ENCODE measurements at regions not wholly inside any gene's neighbourhood (a gene's known extent, or its start where the extent isn't known, plus 50 kb on each side); places are given as distances from the start of the nearest gene placed in this dataset.

- DNase-seq (ENCODE audit: insufficient read length, low spot score) (no peak), FAIRE-seq (no peak)
- TF ChIP-seq POU2F2 (IDR thresholded peaks at IDR 0.05; ENCODE audit: low read depth, low read length) (no peak), POLR2AphosphoS5 (IDR thresholded peaks at IDR 0.05; ENCODE audit: low read depth, low read length) (no peak), TAF1 (IDR thresholded peaks at IDR 0.05; ENCODE audit: low read depth, low read length) (no peak), PAX5 (IDR thresholded peaks at IDR 0.05; ENCODE audit: insufficient read depth, low read length, severe bottlenecking) (no peak), SPI1 (IDR thresholded peaks at IDR 0.05; ENCODE audit: low read depth, low read length) (no peak), POLR2A (IDR thresholded peaks at IDR 0.05; ENCODE audit: low read depth, low read length) (no peak)
Measured at GRCh38 chr1:58152697-58153096, 393.8 kb downstream of the OMA1 start.

- no peak for FAIRE-seq
- no peak for DNase-seq (ENCODE audit: insufficient read length, low spot score)
- TF ChIP-seq TAF1 (IDR thresholded peaks at IDR 0.05; ENCODE audit: low read depth, low read length) (no peak), SPI1 (IDR thresholded peaks at IDR 0.05; ENCODE audit: low read depth, low read length) (no peak), POLR2A (IDR thresholded peaks at IDR 0.05; ENCODE audit: low read depth, low read length) (no peak), PAX5 (IDR thresholded peaks at IDR 0.05; ENCODE audit: insufficient read depth, low read length, severe bottlenecking) (no peak), POU2F2 (IDR thresholded peaks at IDR 0.05; ENCODE audit: low read depth, low read length) (no peak), POLR2AphosphoS5 (IDR thresholded peaks at IDR 0.05; ENCODE audit: low read depth, low read length) (no peak)
Measured at GRCh38 chr1:58149271-58149812, 397.2 kb downstream of the OMA1 start.

- DNase-seq (ENCODE audit: insufficient read length, low spot score) = no peak
- TF ChIP-seq POLR2A (IDR thresholded peaks at IDR 0.05; ENCODE audit: low read depth, low read length) (no peak), POU2F2 (IDR thresholded peaks at IDR 0.05; ENCODE audit: low read depth, low read length) (no peak), SPI1 (IDR thresholded peaks at IDR 0.05; ENCODE audit: low read depth, low read length) (no peak), PAX5 (IDR thresholded peaks at IDR 0.05; ENCODE audit: insufficient read depth, low read length, severe bottlenecking) (no peak), TAF1 (IDR thresholded peaks at IDR 0.05; ENCODE audit: low read depth, low read length) (no peak), POLR2AphosphoS5 (IDR thresholded peaks at IDR 0.05; ENCODE audit: low read depth, low read length) (no peak)
- FAIRE-seq = no peak
Measured at GRCh38 chr1:58144698-58145270, 401.7 kb downstream of the OMA1 start.

GRCh38 chr1:58143972-58144697, 402.4 kb downstream of the OMA1 start:
- DNase-seq (ENCODE audit: insufficient read length, low spot score) = no peak
- TF ChIP-seq POU2F2 (IDR thresholded peaks at IDR 0.05; ENCODE audit: low read depth, low read length) = no peak
- TF ChIP-seq POLR2A (IDR thresholded peaks at IDR 0.05; ENCODE audit: low read depth, low read length) = no peak
- TF ChIP-seq SPI1 (IDR thresholded peaks at IDR 0.05; ENCODE audit: low read depth, low read length) = no peak
- no peak for TF ChIP-seq TAF1 (IDR thresholded peaks at IDR 0.05; ENCODE audit: low read depth, low read length)
- no peak for TF ChIP-seq POLR2AphosphoS5 (IDR thresholded peaks at IDR 0.05; ENCODE audit: low read depth, low read length)
- no peak for TF ChIP-seq PAX5 (IDR thresholded peaks at IDR 0.05; ENCODE audit: insufficient read depth, low read length, severe bottlenecking)
- no peak for FAIRE-seq

- no peak for TF ChIP-seq POLR2AphosphoS5 (IDR thresholded peaks at IDR 0.05; ENCODE audit: low read depth, low read length)
- no peak for TF ChIP-seq POLR2A (IDR thresholded peaks at IDR 0.05; ENCODE audit: low read depth, low read length)
- TF ChIP-seq POU2F2 (IDR thresholded peaks at IDR 0.05; ENCODE audit: low read depth, low read length) = no peak
- TF ChIP-seq TAF1 (IDR thresholded peaks at IDR 0.05; ENCODE audit: low read depth, low read length) = no peak
- no peak for FAIRE-seq
Measured at GRCh38 chr1:58136387-58136786, 410.1 kb downstream of the OMA1 start.

GRCh38 chr1:58135821-58136321, 410.7 kb downstream of the OMA1 start:
- no peak for FAIRE-seq
- DNase-seq (ENCODE audit: insufficient read length, low spot score) = no peak
- TF ChIP-seq TAF1 (IDR thresholded peaks at IDR 0.05; ENCODE audit: low read depth, low read length) (no peak), POU2F2 (IDR thresholded peaks at IDR 0.05; ENCODE audit: low read depth, low read length) (no peak), POLR2AphosphoS5 (IDR thresholded peaks at IDR 0.05; ENCODE audit: low read depth, low read length) (no peak), POLR2A (IDR thresholded peaks at IDR 0.05; ENCODE audit: low read depth, low read length) (no peak), PAX5 (IDR thresholded peaks at IDR 0.05; ENCODE audit: insufficient read depth, low read length, severe bottlenecking) (no peak), SPI1 (IDR thresholded peaks at IDR 0.05; ENCODE audit: low read depth, low read length) (no peak)

More at GRCh38 chr1:58136387-58136786, 410.1 kb downstream of the OMA1 start:
- DNase-seq (ENCODE audit: insufficient read length, low spot score) = no peak

GRCh38 chr1:58133562-58133961, 413.0 kb downstream of the OMA1 start:
- FAIRE-seq = no peak
- no peak for DNase-seq (ENCODE audit: insufficient read length, low spot score)
- no peak for TF ChIP-seq SPI1 (IDR thresholded peaks at IDR 0.05; ENCODE audit: low read depth, low read length)
- no peak for TF ChIP-seq PAX5 (IDR thresholded peaks at IDR 0.05; ENCODE audit: insufficient read depth, low read length, severe bottlenecking)
- TF ChIP-seq TAF1 (IDR thresholded peaks at IDR 0.05; ENCODE audit: low read depth, low read length) = no peak
- TF ChIP-seq POU2F2 (IDR thresholded peaks at IDR 0.05; ENCODE audit: low read depth, low read length) = no peak
- no peak for TF ChIP-seq POLR2AphosphoS5 (IDR thresholded peaks at IDR 0.05; ENCODE audit: low read depth, low read length)
- no peak for TF ChIP-seq POLR2A (IDR thresholded peaks at IDR 0.05; ENCODE audit: low read depth, low read length)

- DNase-seq (ENCODE audit: insufficient read length, low spot score) (no peak), FAIRE-seq (no peak)
- TF ChIP-seq POU2F2 (IDR thresholded peaks at IDR 0.05; ENCODE audit: low read depth, low read length) (no peak), SPI1 (IDR thresholded peaks at IDR 0.05; ENCODE audit: low read depth, low read length) (no peak), POLR2AphosphoS5 (IDR thresholded peaks at IDR 0.05; ENCODE audit: low read depth, low read length) (no peak), TAF1 (IDR thresholded peaks at IDR 0.05; ENCODE audit: low read depth, low read length) (no peak), PAX5 (IDR thresholded peaks at IDR 0.05; ENCODE audit: insufficient read depth, low read length, severe bottlenecking) (no peak), POLR2A (IDR thresholded peaks at IDR 0.05; ENCODE audit: low read depth, low read length) (no peak)
Measured at GRCh38 chr1:58123051-58123450, 423.5 kb downstream of the OMA1 start.

- DNase-seq (ENCODE audit: insufficient read length, low spot score) = no peak
- no peak for FAIRE-seq
- no peak for TF ChIP-seq POU2F2 (IDR thresholded peaks at IDR 0.05; ENCODE audit: low read depth, low read length)
- no peak for TF ChIP-seq PAX5 (IDR thresholded peaks at IDR 0.05; ENCODE audit: insufficient read depth, low read length, severe bottlenecking)
- no peak for TF ChIP-seq SPI1 (IDR thresholded peaks at IDR 0.05; ENCODE audit: low read depth, low read length)
- TF ChIP-seq POLR2AphosphoS5 (IDR thresholded peaks at IDR 0.05; ENCODE audit: low read depth, low read length) = no peak
- no peak for TF ChIP-seq POLR2A (IDR thresholded peaks at IDR 0.05; ENCODE audit: low read depth, low read length)
- no peak for TF ChIP-seq TAF1 (IDR thresholded peaks at IDR 0.05; ENCODE audit: low read depth, low read length)
Measured at GRCh38 chr1:58119971-58120370, 426.6 kb downstream of the OMA1 start.
